ENCODE measurements at regions not wholly inside any gene's neighbourhood (a gene's known extent, or its start where the extent isn't known, plus 50 kb on each side); places are given as distances from the start of the nearest gene placed in this dataset.

DNA sequence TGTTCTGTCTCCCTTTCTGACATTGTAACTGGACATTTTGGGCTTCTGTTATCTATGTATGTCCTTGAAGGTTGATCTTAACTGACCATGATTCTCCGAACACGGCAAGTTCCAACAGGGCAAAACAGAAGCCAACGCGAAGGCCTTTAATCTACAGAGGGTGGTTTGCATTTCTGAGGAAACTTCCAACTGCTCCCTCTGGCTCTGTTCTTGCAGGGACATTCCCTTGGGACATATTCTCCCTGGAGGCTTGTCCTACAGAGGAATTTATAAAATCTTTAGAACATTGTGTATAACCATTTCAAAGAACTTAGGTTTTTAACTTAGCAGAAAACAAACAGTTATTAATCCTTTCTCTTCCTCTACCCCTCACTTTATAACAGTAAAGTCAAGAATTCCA is 189.0 kb upstream of the CDYL start:
- Histone ChIP-seq H3K9me3 (ENCODE audit: control insufficient read depth, insufficient read depth, low read length) (no peaks in the 10 kb centered on the region), H3K36me3 (ENCODE audit: insufficient read depth, low read length) (no peaks in the 10 kb centered on the region; the same call in 1 of the 2 replicates), H3K4me1 (ENCODE audit: insufficient read depth, low read length) (no peaks in the 10 kb centered on the region), H3K9ac (ENCODE audit: low read depth, low read length) (no peak overlapping the region)

GRCh38 chr6:4586469-4586859 is 189.7 kb upstream of the CDYL start:
- Histone ChIP-seq H3K36me3 (ENCODE audit: insufficient read depth, low read length) (no peaks in the 10 kb centered on the region; the same call in 1 of the 2 replicates), H3K9ac (ENCODE audit: low read depth, low read length) (no peak overlapping the region), H3K9me3 (ENCODE audit: control insufficient read depth, insufficient read depth, low read length) (no peaks in the 10 kb centered on the region), H3K4me1 (ENCODE audit: insufficient read depth, low read length) (0 out of 2 replicates have a peak, but pooled peaks cover 5% of the 10 kb centered on the region)

GRCh38 chr6:4585682-4586468 is 190.3 kb upstream of the CDYL start:
- H3K4me1 ChIP-seq (ENCODE audit: insufficient read depth, low read length), result 0 out of 2 replicates have a peak, but pooled peaks cover 5% of the 10 kb centered on the region

GRCh38 chr6:4584801-4585200 is 191.4 kb upstream of the CDYL start:
- Histone ChIP-seq H3K9me3 (ENCODE audit: control insufficient read depth, insufficient read depth, low read length) (no peaks in the 10 kb centered on the region), H3K4me1 (ENCODE audit: insufficient read depth, low read length) (0 out of 2 replicates have a peak, but pooled peaks cover 5% of the 10 kb centered on the region), H3K9ac (ENCODE audit: low read depth, low read length) (no peak overlapping the region), H3K36me3 (ENCODE audit: insufficient read depth, low read length) (no peaks in the 10 kb centered on the region)

More at GRCh38 chr6:4585682-4586468, 190.3 kb upstream of the CDYL start:
- no peaks in the 10 kb centered on the region for H3K9me3 ChIP-seq (ENCODE audit: control insufficient read depth, insufficient read depth, low read length)
- no peak overlapping the region for H3K9ac ChIP-seq (ENCODE audit: low read depth, low read length)
- H3K36me3 ChIP-seq (ENCODE audit: insufficient read depth, low read length), result no peaks in the 10 kb centered on the region; the same call in 1 of the 2 replicates

DNA sequence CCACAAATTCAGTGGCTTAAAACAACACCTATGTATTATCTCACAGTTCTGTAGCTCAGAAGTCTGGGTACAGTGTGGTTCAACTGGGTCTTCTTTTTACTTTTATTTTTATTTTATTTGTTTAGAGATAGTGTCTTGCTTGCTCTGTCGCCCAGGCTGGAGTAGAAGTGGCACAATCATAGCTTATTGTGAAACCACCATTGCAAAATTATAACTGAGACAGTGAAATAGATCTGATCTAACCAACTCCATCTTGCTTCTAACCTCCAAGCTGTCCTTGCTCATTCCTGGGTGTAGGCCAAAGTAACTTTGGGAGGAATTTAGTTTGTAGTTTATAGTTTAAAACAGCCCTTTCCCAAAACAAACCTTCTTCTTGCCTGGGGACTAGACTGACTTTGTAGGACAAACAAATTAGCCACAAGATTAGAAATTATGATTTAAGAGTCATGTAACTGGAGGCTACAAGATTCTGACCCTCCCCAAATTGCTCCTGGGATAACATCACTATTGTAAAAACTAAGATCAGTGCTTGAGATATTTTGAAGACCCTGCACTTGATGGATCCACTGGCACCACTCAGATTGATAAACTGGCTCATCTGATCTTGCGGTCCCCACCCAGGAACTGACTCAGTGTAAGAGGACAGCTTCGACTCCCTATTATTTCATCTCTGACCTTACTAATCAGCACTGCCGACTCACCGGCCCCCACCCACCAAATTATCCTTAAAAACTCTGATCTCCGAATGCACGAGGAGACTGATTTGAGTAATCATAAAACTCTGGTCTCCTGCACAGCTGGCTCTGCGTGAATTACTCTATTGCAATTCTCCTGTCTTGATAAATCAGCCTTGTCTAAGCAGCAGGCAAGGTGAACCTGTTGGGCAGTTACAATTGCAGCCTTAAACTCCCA is 193.4 kb upstream of the CDYL start:
- Histone ChIP-seq H3K36me3 (ENCODE audit: insufficient read depth, low read length) (no peaks in the 10 kb centered on the region), H3K4me1 (ENCODE audit: insufficient read depth, low read length) (0 out of 2 replicates have a peak, but pooled peaks cover 5% of the 10 kb centered on the region), H3K9me3 (ENCODE audit: control insufficient read depth, insufficient read depth, low read length) (no peaks in the 10 kb centered on the region), H3K9ac (ENCODE audit: low read depth, low read length) (no peak overlapping the region)

DNA sequence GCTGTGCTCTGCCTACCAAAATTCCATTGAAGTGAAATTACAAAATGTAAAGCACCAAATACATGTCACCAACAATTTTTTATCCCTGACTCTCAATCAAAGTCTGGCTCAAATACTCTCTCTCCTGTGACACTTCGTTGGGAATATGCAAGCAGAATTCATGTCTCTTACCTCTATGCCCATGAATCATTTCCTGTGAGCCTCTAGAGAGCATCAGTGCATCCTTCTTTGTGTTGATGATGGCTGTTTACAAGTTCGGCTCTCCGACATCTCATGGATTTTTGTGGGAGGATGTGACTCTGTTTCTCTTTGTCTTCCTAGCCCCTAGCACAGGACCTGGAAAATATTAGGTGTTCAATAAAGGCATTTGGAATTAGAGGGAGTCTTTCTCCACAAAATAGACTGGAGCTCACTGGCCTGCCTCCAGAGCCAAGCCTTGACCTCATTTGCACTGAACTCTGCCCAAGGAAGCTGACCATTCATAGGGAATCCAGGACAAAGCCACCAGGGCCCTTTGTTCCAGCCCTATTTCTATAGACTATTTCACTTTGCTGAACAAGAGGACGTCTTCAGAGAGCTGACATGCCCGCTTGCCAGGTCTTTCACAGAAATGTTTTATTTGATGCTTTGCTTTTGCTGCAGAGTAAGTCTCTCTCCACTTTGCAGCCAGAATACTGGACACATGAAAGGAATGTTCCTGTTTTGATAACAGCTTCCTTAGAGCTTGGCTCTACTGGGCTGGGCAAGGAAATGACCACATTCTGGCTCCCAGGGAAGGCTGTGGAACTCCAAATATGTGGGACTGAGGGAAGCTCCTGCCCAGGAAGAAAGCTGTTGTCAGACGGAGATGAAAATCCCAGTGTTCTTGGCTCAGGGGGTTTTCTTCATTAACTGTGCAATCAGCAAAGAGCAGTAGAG is 194.5 kb upstream of the CDYL start:
- H3K9me3 ChIP-seq (ENCODE audit: control insufficient read depth, insufficient read depth, low read length), result no peaks in the 10 kb centered on the region
- 0 out of 2 replicates have a peak, but pooled peaks cover 5% of the 10 kb centered on the region for H3K4me1 ChIP-seq (ENCODE audit: insufficient read depth, low read length)
- H3K9ac ChIP-seq (ENCODE audit: low read depth, low read length), result no peak overlapping the region
- no peaks in the 10 kb centered on the region for H3K36me3 ChIP-seq (ENCODE audit: insufficient read depth, low read length)

- Histone ChIP-seq H3K4me1 (ENCODE audit: insufficient read depth, low read length) (0 out of 2 replicates have a peak, but pooled peaks cover 5% of the 10 kb centered on the region), H3K36me3 (ENCODE audit: insufficient read depth, low read length) (no peaks in the 10 kb centered on the region), H3K9me3 (ENCODE audit: control insufficient read depth, insufficient read depth, low read length) (no peaks in the 10 kb centered on the region), H3K9ac (ENCODE audit: low read depth, low read length) (no peak overlapping the region)
Observed at GRCh38 chr6:4580361-4580760, 195.8 kb upstream of the CDYL start.

GRCh38 chr6:4577406-4577805 is 198.8 kb upstream of the CDYL start:
- Histone ChIP-seq H3K4me1 (ENCODE audit: insufficient read depth, low read length) (0 out of 2 replicates have a peak, but pooled peaks cover 5% of the 10 kb centered on the region), H3K9ac (ENCODE audit: low read depth, low read length) (no peak overlapping the region), H3K9me3 (ENCODE audit: control insufficient read depth, insufficient read depth, low read length) (no peaks in the 10 kb centered on the region), H3K36me3 (ENCODE audit: insufficient read depth, low read length) (no peaks in the 10 kb centered on the region)

- H3K9me3 ChIP-seq (ENCODE audit: control insufficient read depth, insufficient read depth, low read length), result no peaks in the 10 kb centered on the region
- no peaks in the 10 kb centered on the region for H3K4me1 ChIP-seq (ENCODE audit: insufficient read depth, low read length)
- H3K36me3 ChIP-seq (ENCODE audit: insufficient read depth, low read length), result no peaks in the 10 kb centered on the region
- H3K9ac ChIP-seq (ENCODE audit: low read depth, low read length), result no peak overlapping the region
Observed at GRCh38 chr6:4575714-4576113, 200.5 kb upstream of the CDYL start.

DNA sequence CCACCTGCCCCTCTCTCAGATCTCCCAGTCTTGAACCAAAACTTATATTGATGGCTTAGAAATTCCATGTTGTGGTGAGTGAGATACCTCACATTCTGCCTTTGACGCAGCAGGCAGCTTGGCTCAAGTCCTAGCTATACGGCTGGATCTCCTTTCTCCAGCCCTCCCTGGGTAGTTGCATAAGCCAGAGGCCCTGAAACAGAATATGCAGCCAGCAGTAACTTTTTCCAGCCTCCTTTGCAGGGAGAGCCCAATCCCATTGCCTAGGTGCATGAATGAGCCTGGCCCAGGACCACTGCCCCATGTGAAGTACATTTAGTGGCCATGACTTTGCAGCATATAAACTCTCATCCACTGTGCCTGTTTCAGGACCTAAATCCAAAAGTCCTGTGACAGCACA is 202.2 kb upstream of the CDYL start:
- Histone ChIP-seq H3K4me1 (ENCODE audit: insufficient read depth, low read length) (no peaks in the 10 kb centered on the region), H3K36me3 (ENCODE audit: insufficient read depth, low read length) (no peaks in the 10 kb centered on the region), H3K9ac (ENCODE audit: low read depth, low read length) (no peak overlapping the region), H3K9me3 (ENCODE audit: control insufficient read depth, insufficient read depth, low read length) (no peaks in the 10 kb centered on the region)

DNA sequence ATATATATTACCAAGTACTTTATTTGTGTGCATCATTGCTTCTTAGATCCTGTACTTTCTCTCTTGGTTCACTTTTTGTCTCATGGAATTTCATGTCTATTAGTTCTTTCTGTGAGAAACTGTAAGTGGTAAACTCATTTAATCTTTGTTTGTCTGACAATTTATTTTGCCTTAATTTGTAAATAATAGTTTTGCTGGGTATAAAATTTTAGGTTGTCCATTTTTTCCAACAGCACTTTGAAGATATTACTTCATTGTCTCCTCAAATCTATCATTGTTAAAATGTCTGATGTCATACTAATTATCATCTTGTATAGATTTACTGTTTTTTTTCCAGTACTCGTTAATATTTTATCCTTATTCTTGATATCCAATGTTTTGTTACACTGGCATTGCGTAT is 205.2 kb upstream of the CDYL start:
- H3K9me3 ChIP-seq (ENCODE audit: control insufficient read depth, insufficient read depth, low read length), result no peaks in the 10 kb centered on the region
- no peaks in the 10 kb centered on the region for H3K4me1 ChIP-seq (ENCODE audit: insufficient read depth, low read length)
- H3K36me3 ChIP-seq (ENCODE audit: insufficient read depth, low read length), result no peaks in the 10 kb centered on the region
- no peak overlapping the region for H3K9ac ChIP-seq (ENCODE audit: low read depth, low read length)

GRCh38 chr6:4568138-4568537 is 208.1 kb upstream of the CDYL start:
- Histone ChIP-seq H3K4me1 (ENCODE audit: insufficient read depth, low read length) (no peaks in the 10 kb centered on the region), H3K9ac (ENCODE audit: low read depth, low read length) (no peak overlapping the region), H3K9me3 (ENCODE audit: control insufficient read depth, insufficient read depth, low read length) (no peaks in the 10 kb centered on the region), H3K36me3 (ENCODE audit: insufficient read depth, low read length) (no peaks in the 10 kb centered on the region)

GRCh38 chr6:4567141-4567540 is 209.1 kb upstream of the CDYL start:
- H3K9me3 ChIP-seq (ENCODE audit: control insufficient read depth, insufficient read depth, low read length), result no peaks in the 10 kb centered on the region
- H3K4me1 ChIP-seq (ENCODE audit: insufficient read depth, low read length), result no peaks in the 10 kb centered on the region
- H3K36me3 ChIP-seq (ENCODE audit: insufficient read depth, low read length), result no peaks in the 10 kb centered on the region
- no peak overlapping the region for H3K9ac ChIP-seq (ENCODE audit: low read depth, low read length)

Measured in ES-I3 (cell line).